Breast epithelium (tissue), 3 donors: ENCODE measurements at regions not wholly inside any gene's neighbourhood (a gene's known extent, or its start where the extent isn't known, plus 50 kb on each side); places are given as distances from the start of the nearest gene placed in this dataset.
"Not testable (repeated sequence)": the region's sequence is repeated elsewhere in the genome, so short reads cannot be mapped to it uniquely, and the experiment has no call there.

Source experiments
- POLR2A ChIP-seq: fragments of 450-650 bp; IDR thresholded peaks from one replicate; pipeline ENCODE4 v1.6.1; 2016; ENCODE audit warnings: antibody characterized with exemption, mild to moderate bottlenecking, moderate library complexity
- POLR2AphosphoS5 ChIP-seq, 3 donors: sonication (generic); formaldehyde crosslinking; IDR thresholded peaks; one replicate each; pipeline ENCODE4 v1.6.1; 2017; ENCODE audit warnings: antibody characterized with exemption in 3 of 3
- TF ChIP-seq, protein P1 (sequence below), 3 donors: fragments of 450-650 bp; IDR thresholded peaks; one replicate each; pipeline ENCODE4 v1.5.1; 2016 to 2017; ENCODE audit warnings: antibody characterized with exemption in 3 of 3, mild to moderate bottlenecking in 3 of 3, moderate library complexity in 3 of 3

DNA sequence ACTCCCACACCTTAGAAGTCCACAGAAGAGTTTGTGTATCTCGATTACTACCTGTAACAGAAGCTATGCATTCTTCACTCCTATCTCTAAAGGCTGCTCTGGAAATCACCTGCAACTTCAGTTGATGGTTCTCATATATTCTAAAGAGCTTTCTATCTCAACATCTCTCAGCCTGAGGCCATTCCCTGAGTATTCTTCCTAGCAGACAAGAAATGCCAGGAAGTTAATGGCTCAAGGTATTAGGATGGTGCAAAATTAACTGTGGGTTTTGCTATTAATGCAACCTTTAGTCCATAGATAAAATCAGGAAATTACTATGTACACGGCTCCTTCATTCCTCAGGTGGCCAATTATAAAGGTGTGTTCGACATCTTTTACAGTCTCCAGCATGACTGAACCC, 290.1 kb downstream of the ZNF716 start:
- TF ChIP-seq, protein P1, sequence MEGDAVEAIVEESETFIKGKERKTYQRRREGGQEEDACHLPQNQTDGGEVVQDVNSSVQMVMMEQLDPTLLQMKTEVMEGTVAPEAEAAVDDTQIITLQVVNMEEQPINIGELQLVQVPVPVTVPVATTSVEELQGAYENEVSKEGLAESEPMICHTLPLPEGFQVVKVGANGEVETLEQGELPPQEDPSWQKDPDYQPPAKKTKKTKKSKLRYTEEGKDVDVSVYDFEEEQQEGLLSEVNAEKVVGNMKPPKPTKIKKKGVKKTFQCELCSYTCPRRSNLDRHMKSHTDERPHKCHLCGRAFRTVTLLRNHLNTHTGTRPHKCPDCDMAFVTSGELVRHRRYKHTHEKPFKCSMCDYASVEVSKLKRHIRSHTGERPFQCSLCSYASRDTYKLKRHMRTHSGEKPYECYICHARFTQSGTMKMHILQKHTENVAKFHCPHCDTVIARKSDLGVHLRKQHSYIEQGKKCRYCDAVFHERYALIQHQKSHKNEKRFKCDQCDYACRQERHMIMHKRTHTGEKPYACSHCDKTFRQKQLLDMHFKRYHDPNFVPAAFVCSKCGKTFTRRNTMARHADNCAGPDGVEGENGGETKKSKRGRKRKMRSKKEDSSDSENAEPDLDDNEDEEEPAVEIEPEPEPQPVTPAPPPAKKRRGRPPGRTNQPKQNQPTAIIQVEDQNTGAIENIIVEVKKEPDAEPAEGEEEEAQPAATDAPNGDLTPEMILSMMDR (IDR thresholded peaks at IDR 0.05) = not testable (repeated sequence)
- not testable (repeated sequence) for TF ChIP-seq POLR2AphosphoS5 (IDR thresholded peaks at IDR 0.05); POLR2A
